ENCODE measurements at regions not wholly inside any gene's neighbourhood (a gene's known extent, or its start where the extent isn't known, plus 50 kb on each side); places are given as distances from the start of the nearest gene placed in this dataset.
A peak's percentile ranks its signal among the peaks of the same experiment; 100 is the strongest.

- WGBS, 2 experiments = 93 to 94% methylated on average over 16 to 18 of the region's 18 CpGs
- H3K9me3 ChIP-seq (ENCODE audit: control insufficient read depth, low read length) = no peaks in the 10 kb centered on the region
- H3K4me1 ChIP-seq (ENCODE audit: control insufficient read depth, insufficient read depth, low read length) = peaks cover 23% of the 10 kb centered on the region
- no peaks in the 10 kb centered on the region for H3K27me3 ChIP-seq (ENCODE audit: control insufficient read depth, insufficient read depth, low read length, poor library complexity, severe bottlenecking)
- no peak overlapping the region for H3K4me3 ChIP-seq (ENCODE audit: insufficient read depth, low read depth, low read length)
- no peak overlapping the region for H3K27ac ChIP-seq (ENCODE audit: insufficient read depth, low read depth, low read length, poor library complexity, severe bottlenecking)
- H3K36me3 ChIP-seq (ENCODE audit: control insufficient read depth, insufficient read depth, low read length) = no peaks in the 10 kb centered on the region
These were observed 311.0 kb downstream of the AGTPBP1 start for GRCh38 chr9:85430659-85431338.

- no peaks in the 10 kb centered on the region for H3K36me3 ChIP-seq (ENCODE audit: control insufficient read depth, insufficient read depth, low read length)
- H3K4me3 ChIP-seq (ENCODE audit: insufficient read depth, low read depth, low read length) = no peak overlapping the region
- peaks cover 23% of the 10 kb centered on the region for H3K4me1 ChIP-seq (ENCODE audit: control insufficient read depth, insufficient read depth, low read length)
- 81 to 82% methylated on average over 5 to 6 of the region's 6 CpGs for WGBS, 2 experiments
- no peaks in the 10 kb centered on the region for H3K27me3 ChIP-seq (ENCODE audit: control insufficient read depth, insufficient read depth, low read length, poor library complexity, severe bottlenecking)
- H3K27ac ChIP-seq (ENCODE audit: insufficient read depth, low read depth, low read length, poor library complexity, severe bottlenecking) = peak overlapping the region; percentile 6
- H3K9me3 ChIP-seq (ENCODE audit: control insufficient read depth, low read length) = no peaks in the 10 kb centered on the region
These were observed 313.5 kb downstream of the AGTPBP1 start for GRCh38 chr9:85428230-85428629.

- Histone ChIP-seq H3K9me3 (ENCODE audit: control insufficient read depth, low read length) (no peaks in the 10 kb centered on the region), H3K36me3 (ENCODE audit: control insufficient read depth, insufficient read depth, low read length) (no peaks in the 10 kb centered on the region), H3K4me3 (ENCODE audit: insufficient read depth, low read depth, low read length) (no peak overlapping the region), H3K27me3 (ENCODE audit: control insufficient read depth, insufficient read depth, low read length, poor library complexity, severe bottlenecking) (no peaks in the 10 kb centered on the region), H3K4me1 (ENCODE audit: control insufficient read depth, insufficient read depth, low read length) (peaks cover 23% of the 10 kb centered on the region), H3K27ac (ENCODE audit: insufficient read depth, low read depth, low read length, poor library complexity, severe bottlenecking) (no peak overlapping the region)
- 93 to 96% methylated on average over 8 of the region's 8 CpGs for WGBS, 2 experiments
These were observed 314.0 kb downstream of the AGTPBP1 start for GRCh38 chr9:85427772-85428171.

GRCh38 chr9:85425153-85425611, 316.6 kb downstream of the AGTPBP1 start:
- WGBS, 2 experiments = 23 to 26% methylated on average over 15 of the region's 15 CpGs
- H3K27me3 ChIP-seq (ENCODE audit: control insufficient read depth, insufficient read depth, low read length, poor library complexity, severe bottlenecking) = no peaks in the 10 kb centered on the region

GRCh38 chr9:85423422-85423821, 318.3 kb downstream of the AGTPBP1 start:
- 80 to 98% methylated on average over 1 of the region's 1 CpG for WGBS, 2 experiments

More at GRCh38 chr9:85425153-85425611, 316.6 kb downstream of the AGTPBP1 start:
- no peak overlapping the region for H3K27ac ChIP-seq (ENCODE audit: insufficient read depth, low read depth, low read length, poor library complexity, severe bottlenecking)
- no peaks in the 10 kb centered on the region for H3K36me3 ChIP-seq (ENCODE audit: control insufficient read depth, insufficient read depth, low read length)
- no peaks in the 10 kb centered on the region for H3K9me3 ChIP-seq (ENCODE audit: control insufficient read depth, low read length)
- peaks cover 21% of the 10 kb centered on the region for H3K4me1 ChIP-seq (ENCODE audit: control insufficient read depth, insufficient read depth, low read length)
- no peak overlapping the region for H3K4me3 ChIP-seq (ENCODE audit: insufficient read depth, low read depth, low read length)

GRCh38 chr9:85421641-85422040, 320.1 kb downstream of the AGTPBP1 start:
- Histone ChIP-seq H3K9me3 (ENCODE audit: control insufficient read depth, low read length) (no peaks in the 10 kb centered on the region), H3K27ac (ENCODE audit: insufficient read depth, low read depth, low read length, poor library complexity, severe bottlenecking) (no peak overlapping the region), H3K4me1 (ENCODE audit: control insufficient read depth, insufficient read depth, low read length) (peaks cover 6% of the 10 kb centered on the region), H3K4me3 (ENCODE audit: insufficient read depth, low read depth, low read length) (no peak overlapping the region), H3K36me3 (ENCODE audit: control insufficient read depth, insufficient read depth, low read length) (no peaks in the 10 kb centered on the region), H3K27me3 (ENCODE audit: control insufficient read depth, insufficient read depth, low read length, poor library complexity, severe bottlenecking) (no peaks in the 10 kb centered on the region)
- 92 to 93% methylated on average over 5 of the region's 5 CpGs for WGBS, 2 experiments

More at GRCh38 chr9:85423422-85423821, 318.3 kb downstream of the AGTPBP1 start:
- H3K4me3 ChIP-seq (ENCODE audit: insufficient read depth, low read depth, low read length) = no peak overlapping the region
- no peak overlapping the region for H3K27ac ChIP-seq (ENCODE audit: insufficient read depth, low read depth, low read length, poor library complexity, severe bottlenecking)
- peaks cover 12% of the 10 kb centered on the region for H3K4me1 ChIP-seq (ENCODE audit: control insufficient read depth, insufficient read depth, low read length)
- H3K9me3 ChIP-seq (ENCODE audit: control insufficient read depth, low read length) = no peaks in the 10 kb centered on the region
- H3K36me3 ChIP-seq (ENCODE audit: control insufficient read depth, insufficient read depth, low read length) = no peaks in the 10 kb centered on the region
- H3K27me3 ChIP-seq (ENCODE audit: control insufficient read depth, insufficient read depth, low read length, poor library complexity, severe bottlenecking) = no peaks in the 10 kb centered on the region

- 27 to 28% methylated on average over 4 of the region's 4 CpGs for WGBS, 2 experiments
- Histone ChIP-seq H3K27ac (ENCODE audit: insufficient read depth, low read depth, low read length, poor library complexity, severe bottlenecking) (peak overlapping the region; percentile 30), H3K4me1 (ENCODE audit: control insufficient read depth, insufficient read depth, low read length) (peaks cover 6% of the 10 kb centered on the region), H3K9me3 (ENCODE audit: control insufficient read depth, low read length) (no peaks in the 10 kb centered on the region), H3K4me3 (ENCODE audit: insufficient read depth, low read depth, low read length) (no peak overlapping the region), H3K27me3 (ENCODE audit: control insufficient read depth, insufficient read depth, low read length, poor library complexity, severe bottlenecking) (no peaks in the 10 kb centered on the region), H3K36me3 (ENCODE audit: control insufficient read depth, insufficient read depth, low read length) (no peaks in the 10 kb centered on the region)
These were observed 321.0 kb downstream of the AGTPBP1 start for GRCh38 chr9:85420750-85421149.

- Histone ChIP-seq H3K27ac (ENCODE audit: insufficient read depth, low read depth, low read length, poor library complexity, severe bottlenecking) (no peak overlapping the region), H3K4me1 (ENCODE audit: control insufficient read depth, insufficient read depth, low read length) (peaks cover 13% of the 10 kb centered on the region), H3K27me3 (ENCODE audit: control insufficient read depth, insufficient read depth, low read length, poor library complexity, severe bottlenecking) (no peaks in the 10 kb centered on the region), H3K4me3 (ENCODE audit: insufficient read depth, low read depth, low read length) (no peak overlapping the region), H3K9me3 (ENCODE audit: control insufficient read depth, low read length) (no peaks in the 10 kb centered on the region), H3K36me3 (ENCODE audit: control insufficient read depth, insufficient read depth, low read length) (no peaks in the 10 kb centered on the region)
- WGBS, 2 experiments = 89 to 98% methylated on average over 3 of the region's 3 CpGs
These were observed 324.1 kb downstream of the AGTPBP1 start for GRCh38 chr9:85417674-85418073.

GRCh38 chr9:85416715-85417114, 325.0 kb downstream of the AGTPBP1 start:
- no peaks in the 10 kb centered on the region for H3K36me3 ChIP-seq (ENCODE audit: control insufficient read depth, insufficient read depth, low read length)
- no peak overlapping the region for H3K27ac ChIP-seq (ENCODE audit: insufficient read depth, low read depth, low read length, poor library complexity, severe bottlenecking)
- peaks cover 13% of the 10 kb centered on the region for H3K4me1 ChIP-seq (ENCODE audit: control insufficient read depth, insufficient read depth, low read length)
- no peak overlapping the region for H3K4me3 ChIP-seq (ENCODE audit: insufficient read depth, low read depth, low read length)
- WGBS, 2 experiments = 100% methylated on average over 1 of the region's 1 CpG
- no peaks in the 10 kb centered on the region for H3K27me3 ChIP-seq (ENCODE audit: control insufficient read depth, insufficient read depth, low read length, poor library complexity, severe bottlenecking)
- H3K9me3 ChIP-seq (ENCODE audit: control insufficient read depth, low read length) = no peaks in the 10 kb centered on the region

GRCh38 chr9:85414390-85414789, 327.4 kb downstream of the AGTPBP1 start:
- Histone ChIP-seq H3K4me1 (ENCODE audit: control insufficient read depth, insufficient read depth, low read length) (peaks cover 7% of the 10 kb centered on the region), H3K27ac (ENCODE audit: insufficient read depth, low read depth, low read length, poor library complexity, severe bottlenecking) (peak overlapping the region; percentile 3), H3K36me3 (ENCODE audit: control insufficient read depth, insufficient read depth, low read length) (no peaks in the 10 kb centered on the region), H3K9me3 (ENCODE audit: control insufficient read depth, low read length) (no peaks in the 10 kb centered on the region), H3K27me3 (ENCODE audit: control insufficient read depth, insufficient read depth, low read length, poor library complexity, severe bottlenecking) (no peaks in the 10 kb centered on the region), H3K4me3 (ENCODE audit: insufficient read depth, low read depth, low read length) (no peak overlapping the region)
- WGBS, 2 experiments = 65 to 72% methylated on average over 5 of the region's 5 CpGs
